ENCODE measurements at regions not wholly inside any gene's neighbourhood (a gene's known extent, or its start where the extent isn't known, plus 50 kb on each side); places are given as distances from the start of the nearest gene placed in this dataset.

GRCh38 chr2:41933585-41934320 lies 114.1 kb upstream of the PKDCC start:
- Histone ChIP-seq H3K27ac (peak overlapping the region in 8 of 10 donors; percentile 24 to 82 (median 64)), H3K27me3 (no peaks in the 10 kb centered on the region), H3K9me3 (no peaks in the 10 kb centered on the region), H3K4me1 (peaks cover 9 to 64% (median 39%) of the 10 kb centered on the region in 9 donors), H3K36me3 (no peaks in the 10 kb centered on the region), H3K4me3 (no peak overlapping the region)
- TF ChIP-seq, protein P1, sequence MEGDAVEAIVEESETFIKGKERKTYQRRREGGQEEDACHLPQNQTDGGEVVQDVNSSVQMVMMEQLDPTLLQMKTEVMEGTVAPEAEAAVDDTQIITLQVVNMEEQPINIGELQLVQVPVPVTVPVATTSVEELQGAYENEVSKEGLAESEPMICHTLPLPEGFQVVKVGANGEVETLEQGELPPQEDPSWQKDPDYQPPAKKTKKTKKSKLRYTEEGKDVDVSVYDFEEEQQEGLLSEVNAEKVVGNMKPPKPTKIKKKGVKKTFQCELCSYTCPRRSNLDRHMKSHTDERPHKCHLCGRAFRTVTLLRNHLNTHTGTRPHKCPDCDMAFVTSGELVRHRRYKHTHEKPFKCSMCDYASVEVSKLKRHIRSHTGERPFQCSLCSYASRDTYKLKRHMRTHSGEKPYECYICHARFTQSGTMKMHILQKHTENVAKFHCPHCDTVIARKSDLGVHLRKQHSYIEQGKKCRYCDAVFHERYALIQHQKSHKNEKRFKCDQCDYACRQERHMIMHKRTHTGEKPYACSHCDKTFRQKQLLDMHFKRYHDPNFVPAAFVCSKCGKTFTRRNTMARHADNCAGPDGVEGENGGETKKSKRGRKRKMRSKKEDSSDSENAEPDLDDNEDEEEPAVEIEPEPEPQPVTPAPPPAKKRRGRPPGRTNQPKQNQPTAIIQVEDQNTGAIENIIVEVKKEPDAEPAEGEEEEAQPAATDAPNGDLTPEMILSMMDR (IDR thresholded peaks at IDR 0.05): no peak
- 68 to 74% methylated on average over 8 of the region's 8 CpGs for WGBS, 2 donors
- no peak for DNase-seq
- peak in 3 of 8 donors; percentile 9 to 45 (median 27) for ATAC-seq
- intact Hi-C loops (cut with DNase I): loop anchor here in 2 of 10 donors (5.0 to 10.0 kb wide), 2 partner anchors 111 to 114 kb away; partner anchors contain the start of gene PKDCC (in 2 of the 2)

DNA sequence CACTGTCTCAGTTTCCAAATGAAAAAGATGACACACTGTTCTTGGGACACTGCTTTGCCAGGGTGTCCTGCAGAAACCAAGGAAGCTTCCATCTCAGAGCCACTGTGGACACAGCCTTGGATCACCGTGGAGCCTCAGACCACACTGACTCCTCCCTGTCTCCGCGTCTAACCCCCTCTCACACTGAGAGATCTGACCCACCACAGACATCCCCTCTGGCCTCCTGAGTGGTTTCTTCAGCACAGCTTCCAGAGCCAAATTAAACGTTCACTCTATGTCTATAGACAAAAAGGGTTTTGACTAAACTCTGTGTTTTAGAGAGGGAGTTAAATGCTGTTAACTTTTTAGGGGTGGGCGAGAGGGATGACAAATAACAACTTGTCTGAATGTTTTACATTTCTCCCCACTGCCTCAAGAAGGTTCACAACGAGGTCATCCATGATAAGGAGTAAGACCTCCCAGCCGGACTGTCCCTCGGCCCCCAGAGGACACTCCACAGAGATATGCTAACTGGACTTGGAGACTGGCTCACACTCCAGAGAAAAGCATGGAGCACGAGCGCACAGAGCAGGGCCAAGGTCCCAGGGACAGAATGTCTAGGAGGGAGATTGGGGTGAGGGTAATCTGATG lies 113.4 kb upstream of the PKDCC start:
- H3K36me3 ChIP-seq: no peaks in the 10 kb centered on the region
- no peaks in the 10 kb centered on the region for H3K27me3 ChIP-seq
- H3K27ac ChIP-seq: peak overlapping the region in 8 of 10 donors; percentile 24 to 82 (median 64)
- no peak overlapping the region for H3K4me3 ChIP-seq
- WGBS, 2 donors: 44 to 52% methylated on average over 10 of the region's 10 CpGs
- H3K4me1 ChIP-seq: peaks cover 9 to 68% (median 39%) of the 10 kb centered on the region in 9 donors
- no peaks in the 10 kb centered on the region for H3K9me3 ChIP-seq
- intact Hi-C loops (cut with DNase I): loop anchor here in 2 of 10 donors (5.0 to 10.0 kb wide), 2 partner anchors 110 to 113 kb away; partner anchors contain the start of gene PKDCC (in 2 of the 2)
- DNase-seq (no peak), ATAC-seq (peak in 2 of 8 donors; percentile 10 to 13)
- TF ChIP-seq, protein P1 (IDR thresholded peaks at IDR 0.05): no peak

GRCh38 chr2:41935002-41935401 lies 112.8 kb upstream of the PKDCC start:
- Histone ChIP-seq H3K9me3 (no peaks in the 10 kb centered on the region), H3K4me1 (peaks cover 9 to 74% (median 39%) of the 10 kb centered on the region in 9 donors), H3K4me3 (no peak overlapping the region), H3K27ac (peak overlapping the region in 7 of 10 donors; percentile 24 to 82 (median 71)), H3K27me3 (no peaks in the 10 kb centered on the region), H3K36me3 (no peaks in the 10 kb centered on the region)
- intact Hi-C loops (cut with DNase I): loop anchor here in 2 of 10 donors (5.0 to 10.0 kb wide), 2 partner anchors 110 to 112 kb away; partner anchors contain the start of gene PKDCC (in 2 of the 2)
- DNase-seq (no peak), ATAC-seq (no peak)
- WGBS, 2 donors: 64 to 90% methylated on average over 2 of the region's 2 CpGs
- TF ChIP-seq, protein P1 (IDR thresholded peaks at IDR 0.05): no peak

DNA sequence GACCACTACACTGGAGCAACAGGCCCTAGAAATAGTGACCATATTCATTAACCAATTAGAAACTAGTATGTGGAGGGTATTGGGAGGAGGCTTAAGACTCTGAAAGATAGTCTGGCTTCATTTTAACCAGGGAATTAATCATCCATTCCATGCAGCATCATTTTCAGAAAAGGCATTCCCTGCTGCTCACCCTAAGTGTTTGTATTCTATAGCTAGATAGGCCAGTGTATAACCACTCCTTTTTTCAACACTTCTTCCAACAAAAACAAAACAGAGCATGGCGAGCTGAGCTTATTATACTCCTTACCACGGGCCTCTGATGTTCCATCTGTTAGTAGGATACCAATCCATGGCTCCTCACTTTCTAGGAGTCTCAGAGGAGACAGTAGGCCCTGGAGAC lies 112.0 kb upstream of the PKDCC start:
- Histone ChIP-seq H3K4me1 (peaks cover 9 to 82% (median 36%) of the 10 kb centered on the region in 9 donors), H3K36me3 (no peaks in the 10 kb centered on the region), H3K27me3 (no peaks in the 10 kb centered on the region), H3K27ac (peak overlapping the region in 3 of 10 donors; percentile 39 to 82 (median 55)), H3K9me3 (no peaks in the 10 kb centered on the region), H3K4me3 (no peak overlapping the region)
- intact Hi-C loops (cut with DNase I): loop anchor here in 2 of 10 donors (5.0 to 10.0 kb wide), 2 partner anchors 109 to 111 kb away; partner anchors contain the start of gene PKDCC (in 2 of the 2)
- TF ChIP-seq, protein P1 (IDR thresholded peaks at IDR 0.05): no peak
- DNase-seq (no peak), ATAC-seq (no peak)
- 35 to 45% methylated on average over 2 of the region's 2 CpGs for WGBS, 2 donors

All from heart right ventricle (tissue), 16 donors.